ENCODE measurements at regions not wholly inside any gene's neighbourhood (a gene's known extent, or its start where the extent isn't known, plus 50 kb on each side); places are given as distances from the start of the nearest gene placed in this dataset.

- Histone ChIP-seq H3K4ac (ENCODE audit: low read depth, low read length) (no peak overlapping the region), H2AK5ac (ENCODE audit: insufficient read length, low read length) (no peak overlapping the region), H2BK15ac (ENCODE audit: low read depth, low read length) (no peak overlapping the region), H3K4me1 (ENCODE audit: insufficient read depth, low read length) (no peaks in the 10 kb centered on the region; the same call in 1 of the 2 replicates), H4K91ac (ENCODE audit: insufficient read length, low read depth, low read length) (no peak overlapping the region), H3K9ac (ENCODE audit: extremely low read depth, insufficient read length, low read length) (no peak overlapping the region), H4K5ac (ENCODE audit: insufficient read length, low read depth, low read length) (no peak overlapping the region), H3K23ac (ENCODE audit: insufficient read length, low read depth, low read length) (no peak overlapping the region), H3K4me2 (ENCODE audit: insufficient read depth, insufficient read length, low read length) (no peak overlapping the region), H3K79me1 (ENCODE audit: insufficient read depth, low read depth, low read length, poor library complexity, severe bottlenecking) (no peaks in the 10 kb centered on the region), H2BK20ac (ENCODE audit: low read depth, low read length, poor library complexity, severe bottlenecking) (no peak overlapping the region), H3K56ac (ENCODE audit: insufficient read length, low read depth, low read length) (no peak overlapping the region), H3T11ph (ENCODE audit: low read length) (no peak overlapping the region), H3K79me2 (ENCODE audit: insufficient read depth, low read length) (no peaks in the 10 kb centered on the region), H3K27ac (ENCODE audit: insufficient read length, low read depth, low read length) (no peak overlapping the region), H3K23me2 (ENCODE audit: insufficient read length, low read depth, low read length, poor library complexity, severe bottlenecking) (no peaks in the 10 kb centered on the region), H3K18ac (ENCODE audit: insufficient read length, low read depth, low read length) (no peak overlapping the region), H3K14ac (ENCODE audit: insufficient read depth, low read length) (no peak overlapping the region), H2BK5ac (ENCODE audit: insufficient read length, low read length) (no peak overlapping the region), H2AFZ (ENCODE audit: low read length) (no peak overlapping the region), H4K20me1 (ENCODE audit: control insufficient read depth, insufficient read depth, insufficient read length) (no peaks in the 10 kb centered on the region), H4K8ac (replicated peaks; ENCODE audit: insufficient read length, low read depth, low read length) (no peak overlapping the region), H3K9me3 (ENCODE audit: control insufficient read depth, low read depth, low read length) (no peaks in the 10 kb centered on the region), H3K27me3 (ENCODE audit: insufficient read depth, low read length) (no peaks in the 10 kb centered on the region), H2BK120ac (ENCODE audit: low read depth, low read length, poor library complexity, severe bottlenecking) (no peak overlapping the region), H2BK12ac (ENCODE audit: insufficient read length, low read depth, low read length) (no peak overlapping the region)
- no peaks in the 10 kb centered on the region; a peak in 1 of 5 replicates for H3K9me3 Mint-ChIP-seq
- H3K27ac Mint-ChIP-seq, result no peak overlapping the region
- no peak for DNase-seq
- no CpG with 5 or more reads among the region's 4 CpGs for WGBS (ENCODE audit: extremely low coverage, insufficient read length, low lambda C conversion rate)
- no peaks in the 10 kb centered on the region for H3K27me3 Mint-ChIP-seq (ENCODE audit: low read depth)
- TF ChIP-seq CTCF (conservative IDR thresholded peaks at IDR 0.05), result no peak
- H3K4me3 Mint-ChIP-seq, result no peak overlapping the region
- H3K4me1 Mint-ChIP-seq, result peaks cover 10 to 16% of the 10 kb centered on the region in 2 experiments
- H3K36me3 Mint-ChIP-seq (ENCODE audit: insufficient read depth in 1 of 3, low read depth in 3 of 3), result no peaks in the 10 kb centered on the region
Observed at GRCh38 chr2:226497146-226497909, 302.3 kb downstream of the IRS1 start.

Data from H9 (cell line).